GM19351 (cell line): ENCODE measurements at regions not wholly inside any gene's neighbourhood (a gene's known extent, or its start where the extent isn't known, plus 50 kb on each side); places are given as distances from the start of the nearest gene placed in this dataset.
A peak's percentile ranks its signal among the peaks of the same experiment; 100 is the strongest.
"Not testable (repeated sequence)": the region's sequence is repeated elsewhere in the genome, so short reads cannot be mapped to it uniquely, and the experiment has no call there.

Experiments used
- ATAC-seq: cut with Tn5 transposase; IDR thresholded peaks from one replicate; pipeline ENCODE4 v1.9.1; 2021; ENCODE audit warnings: mild to moderate bottlenecking, moderate library complexity; ENCODE audit not compliant: unreplicated experiment

- no peak for ATAC-seq
These were observed 552.1 kb downstream of the PYDC2 start for GRCh38 chr3:192013110-192013509.

GRCh38 chr3:192022412-192022811, 561.4 kb downstream of the PYDC2 start:
- ATAC-seq, result no peak

GRCh38 chr3:192024751-192025150, 563.8 kb downstream of the PYDC2 start:
- no peak for ATAC-seq

- no peak for ATAC-seq
These were observed 565.7 kb downstream of the PYDC2 start for GRCh38 chr3:192026661-192027060.

GRCh38 chr3:192031941-192032340, 571.0 kb downstream of the PYDC2 start:
- no peak for ATAC-seq

- no peak for ATAC-seq
These were observed 572.3 kb downstream of the PYDC2 start for GRCh38 chr3:192033246-192033645.

- ATAC-seq, result no peak
These were observed 577.8 kb downstream of the PYDC2 start for GRCh38 chr3:192038726-192039125.

GRCh38 chr3:192039593-192039992, 578.6 kb downstream of the PYDC2 start:
- ATAC-seq, result no peak

- no peak for ATAC-seq
These were observed 579.5 kb downstream of the PYDC2 start for GRCh38 chr3:192040282-192041043.

GRCh38 chr3:192042116-192042515, 581.2 kb downstream of the PYDC2 start:
- peak; percentile 98 for ATAC-seq

GRCh38 chr3:192054881-192055280, 593.9 kb downstream of the PYDC2 start:
- ATAC-seq, result no peak

- no peak for ATAC-seq
These were observed 595.0 kb downstream of the PYDC2 start for GRCh38 chr3:192055946-192056345.

GRCh38 chr3:192057261-192057660, 596.3 kb downstream of the PYDC2 start:
- ATAC-seq, result no peak

- ATAC-seq, result peak; percentile 26
These were observed 599.3 kb downstream of the PYDC2 start for GRCh38 chr3:192060160-192060781.

- ATAC-seq, result no peak
These were observed 600.5 kb downstream of the PYDC2 start for GRCh38 chr3:192061426-192061825.

- no peak for ATAC-seq
These were observed 601.2 kb downstream of the PYDC2 start for GRCh38 chr3:192062186-192062585.

- peak; percentile 80 for ATAC-seq
These were observed 602.6 kb downstream of the PYDC2 start for GRCh38 chr3:192063570-192063969.

- no peak for ATAC-seq
These were observed 604.0 kb downstream of the PYDC2 start for GRCh38 chr3:192064959-192065358.

GRCh38 chr3:192066253-192066652, 605.3 kb downstream of the PYDC2 start:
- ATAC-seq, result not testable (repeated sequence)

- ATAC-seq, result peak; percentile 73
These were observed 607.7 kb downstream of the PYDC2 start for GRCh38 chr3:192068464-192069254.

- no peak for ATAC-seq
These were observed 617.0 kb downstream of the PYDC2 start for GRCh38 chr3:192077795-192078497.
